H9 (cell line): ENCODE measurements at regions not wholly inside any gene's neighbourhood (a gene's known extent, or its start where the extent isn't known, plus 50 kb on each side); places are given as distances from the start of the nearest gene placed in this dataset.

ENCODE experiments used
- DNase-seq: peaks from one replicate; pipeline ENCODE4 v3.0.0-alpha.2; 2017
- H2AFZ ChIP-seq: one replicate; pipeline ENCODE4 v1.6.1; 2013; ENCODE audit warnings: mild to moderate bottlenecking, low read length, control low read depth, moderate library complexity
- H2AK5ac ChIP-seq: 2 replicates; pipeline ENCODE4 v1.6.1; 2013; ENCODE audit warnings: low read length, control low read depth, mixed read lengths; ENCODE audit not compliant: insufficient read length
- H2BK120ac ChIP-seq: one replicate; pipeline ENCODE4 v1.6.1; 2013; ENCODE audit warnings: low read depth, mild to moderate bottlenecking, low read length, control low read depth, inconsistent platforms; ENCODE audit not compliant: poor library complexity, severe bottlenecking
- H2BK12ac ChIP-seq: 2 replicates; pipeline ENCODE4 v1.6.1; 2013; ENCODE audit warnings: low read length, control low read depth, mixed read lengths, low read depth; ENCODE audit not compliant: insufficient read length
- H2BK15ac ChIP-seq: 2 replicates; pipeline ENCODE4 v1.6.1; 2013; ENCODE audit warnings: low read depth, low read length, control low read depth
- H2BK20ac ChIP-seq: one replicate; pipeline ENCODE4 v1.6.1; 2013; ENCODE audit warnings: low read depth, mild to moderate bottlenecking, low read length, control low read depth, inconsistent platforms; ENCODE audit not compliant: poor library complexity, severe bottlenecking
- H2BK5ac ChIP-seq: 2 replicates; pipeline ENCODE4 v1.6.1; 2013; ENCODE audit warnings: low read length, control low read depth, mixed read lengths; ENCODE audit not compliant: insufficient read length
- H3K14ac ChIP-seq: 2 replicates; pipeline ENCODE4 v1.6.1; 2013; ENCODE audit warnings: low read length, control low read depth; ENCODE audit not compliant: insufficient read depth
- H3K18ac ChIP-seq: 2 replicates; pipeline ENCODE4 v1.6.1; 2013; ENCODE audit warnings: low read depth, mild to moderate bottlenecking, mixed read lengths, low read length, control low read depth; ENCODE audit not compliant: insufficient read length
- H3K23ac ChIP-seq: 2 replicates; pipeline ENCODE4 v1.6.1; 2013; ENCODE audit warnings: low read length, control low read depth, mixed read lengths, low read depth; ENCODE audit not compliant: insufficient read length
- H3K23me2 ChIP-seq: 2 replicates; pipeline ENCODE4 v1.6.1; 2013; ENCODE audit warnings: low read depth, mild to moderate bottlenecking, mixed read lengths, low read length, control low read depth; ENCODE audit not compliant: insufficient read length, poor library complexity, severe bottlenecking
- H3K27ac ChIP-seq: 2 replicates; pipeline ENCODE4 v1.5.1; 2013; ENCODE audit warnings: low read length, control low read depth, mixed read lengths, low read depth; ENCODE audit not compliant: insufficient read length
- H3K27me3 ChIP-seq: 2 replicates; pipeline ENCODE4 v1.6.1; 2013; ENCODE audit warnings: low read length, control low read depth, inconsistent platforms; ENCODE audit not compliant: insufficient read depth
- H3K4ac ChIP-seq: 2 replicates; pipeline ENCODE4 v1.6.1; 2013; ENCODE audit warnings: low read depth, mild to moderate bottlenecking, control low read depth, inconsistent platforms, low read length, moderate library complexity
- H3K4me1 ChIP-seq: 2 replicates; pipeline ENCODE4 v1.6.1; 2013; ENCODE audit warnings: low read length, control low read depth, inconsistent platforms; ENCODE audit not compliant: insufficient read depth
- H3K4me2 ChIP-seq: 2 replicates; pipeline ENCODE4 v1.6.1; 2013; ENCODE audit warnings: low read length, control low read depth, mixed read lengths; ENCODE audit not compliant: insufficient read length, insufficient read depth
- H3K56ac ChIP-seq: 2 replicates; pipeline ENCODE4 v1.6.1; 2013; ENCODE audit warnings: low read depth, mild to moderate bottlenecking, mixed read lengths, low read length, control low read depth; ENCODE audit not compliant: insufficient read length
- H3K79me1 ChIP-seq: 2 replicates; pipeline ENCODE4 v1.6.1; 2013; ENCODE audit warnings: low read depth, mild to moderate bottlenecking, moderate library complexity, low read length, control low read depth, inconsistent platforms; ENCODE audit not compliant: insufficient read depth, poor library complexity, severe bottlenecking
- H3K79me2 ChIP-seq: 2 replicates; pipeline ENCODE4 v1.6.1; 2013; ENCODE audit warnings: low read length, control low read depth, inconsistent platforms; ENCODE audit not compliant: insufficient read depth
- H3K9ac ChIP-seq: 2 replicates; pipeline ENCODE4 v1.6.1; 2013; ENCODE audit warnings: low read length, control low read depth, mixed read lengths; ENCODE audit not compliant: insufficient read length; ENCODE audit errors: extremely low read depth
- H3K9me3 ChIP-seq: one replicate; pipeline ENCODE4 v1.6.1; 2013; ENCODE audit warnings: low read depth, low read length, inconsistent platforms; ENCODE audit not compliant: control insufficient read depth
- H3T11ph ChIP-seq: one replicate; pipeline ENCODE4 v1.6.1; 2013; ENCODE audit warnings: mild to moderate bottlenecking, low read length, control low read depth, inconsistent platforms
- H4K20me1 ChIP-seq: one replicate; pipeline ENCODE4 v1.6.1; 2013; ENCODE audit not compliant: control insufficient read depth, insufficient read length, insufficient read depth
- H4K5ac ChIP-seq: 2 replicates; pipeline ENCODE4 v1.6.1; 2013; ENCODE audit warnings: low read depth, mild to moderate bottlenecking, mixed read lengths, low read length, control low read depth; ENCODE audit not compliant: insufficient read length
- H4K8ac ChIP-seq: replicated peaks from 2 replicates; pipeline ENCODE4 v1.6.1; 2013; ENCODE audit warnings: low read length, control low read depth, mixed read lengths, low read depth; ENCODE audit not compliant: insufficient read length
- H4K91ac ChIP-seq: 2 replicates; pipeline ENCODE4 v1.6.1; 2013; ENCODE audit warnings: low read depth, mild to moderate bottlenecking, moderate library complexity, mixed read lengths, low read length, control low read depth; ENCODE audit not compliant: insufficient read length
- H3K27ac Mint-ChIP-seq, 3 experiments: 2 replicates in 2 of 3; 3 replicates in 1 of 3; pipeline ENCODE4 v1.8.0; 2020 to 2021; ENCODE audit warnings: mixed read lengths in 3 of 3, mild to moderate bottlenecking in 1 of 3, moderate library complexity in 1 of 3
- H3K27me3 Mint-ChIP-seq: 2 replicates; pipeline ENCODE4 v1.8.0; 2021; ENCODE audit warnings: low read depth, mild to moderate bottlenecking, moderate library complexity, mixed read lengths
- H3K36me3 Mint-ChIP-seq, 3 experiments: 2 replicates in 2 of 3; 3 replicates in 1 of 3; pipeline ENCODE4 v1.8.0; 2020 to 2021; ENCODE audit warnings: low read depth in 3 of 3, mixed read lengths in 3 of 3; ENCODE audit not compliant: insufficient read depth in 1 of 3
- H3K4me1 Mint-ChIP-seq, 2 experiments: 2 replicates each; pipeline ENCODE4 v1.8.0; 2020; ENCODE audit warnings: mixed read lengths in 2 of 2
- H3K4me3 Mint-ChIP-seq, 2 experiments: 2 replicates in 1 of 2; 3 replicates in 1 of 2; pipeline ENCODE4 v1.8.0; 2020 to 2021; ENCODE audit warnings: mild to moderate bottlenecking in 2 of 2, mixed read lengths in 2 of 2, moderate library complexity in 1 of 2
- H3K9me3 Mint-ChIP-seq, 2 experiments: 2 replicates in 1 of 2; 3 replicates in 1 of 2; pipeline ENCODE4 v1.8.0; 2020; ENCODE audit warnings: mild to moderate bottlenecking in 2 of 2, mixed read lengths in 2 of 2, moderate library complexity in 1 of 2
- CTCF ChIP-seq: fragments of 200-600 bp; sonication (generic); conservative IDR thresholded peaks from 3 replicates; pipeline ENCODE4 v1.8.0; 2021; ENCODE audit warnings: antibody characterized with exemption, mild to moderate bottlenecking
- WGBS: extraction: QIAGEN DNeasy Blood & Tissue Kit; methylation state at CpG from one replicate; pipeline ENCODE4 v1.1.7; 2013; ENCODE audit warnings: missing lambda C conversion rate, low lambda C conversion rate, mixed read lengths; ENCODE audit not compliant: insufficient read length; ENCODE audit errors: extremely low coverage; 5-methylcytosine and 5-hydroxymethylcytosine counted together

GRCh38 chr9:7578951-7579350 lies 220.6 kb downstream of the DMAC1 start:
- no peaks in the 10 kb centered on the region for H3K4me1 ChIP-seq
- Mint-ChIP-seq H3K36me3 (no peaks in the 10 kb centered on the region; a peak in 1 of 7 replicates), H3K27me3 (no peaks in the 10 kb centered on the region), H3K4me1 (peaks cover 7 to 20% of the 10 kb centered on the region in 2 experiments), H3K27ac (no peak overlapping the region), H3K9me3 (peaks cover 2% of the 10 kb centered on the region in 2 experiments; a peak in 2 of 5 replicates), H3K4me3 (no peak overlapping the region)
- no peak overlapping the region for H2BK12ac ChIP-seq
- H3T11ph ChIP-seq, result no peak overlapping the region
- no peak overlapping the region for H3K27ac ChIP-seq
- no peak overlapping the region for H2BK120ac ChIP-seq
- H2AFZ ChIP-seq, result no peak overlapping the region
- H3K23me2 ChIP-seq, result no peaks in the 10 kb centered on the region
- H3K79me2 ChIP-seq, result no peaks in the 10 kb centered on the region
- DNase-seq, result no peak
- no peaks in the 10 kb centered on the region for H3K27me3 ChIP-seq
- H2BK15ac ChIP-seq, result no peak overlapping the region
- H3K18ac ChIP-seq, result no peak overlapping the region
- no peak overlapping the region for H3K4me2 ChIP-seq
- no peak overlapping the region for H4K91ac ChIP-seq
- H3K79me1 ChIP-seq, result no peaks in the 10 kb centered on the region
- H3K56ac ChIP-seq, result no peak overlapping the region
- WGBS, result no CpG with 5 or more reads among the region's 3 CpGs
- H4K8ac ChIP-seq, result no peak overlapping the region
- H3K14ac ChIP-seq, result no peak overlapping the region
- no peak overlapping the region for H2BK20ac ChIP-seq
- H2BK5ac ChIP-seq, result no peak overlapping the region
- no peak overlapping the region for H2AK5ac ChIP-seq
- H3K23ac ChIP-seq, result no peak overlapping the region
- H4K20me1 ChIP-seq, result no peaks in the 10 kb centered on the region
- no peak for TF ChIP-seq CTCF
- H3K4ac ChIP-seq, result no peak overlapping the region
- H3K9ac ChIP-seq, result no peak overlapping the region
- H3K9me3 ChIP-seq, result no peaks in the 10 kb centered on the region
- H4K5ac ChIP-seq, result no peak overlapping the region
